ENCODE measurements at regions not wholly inside any gene's neighbourhood (a gene's known extent, or its start where the extent isn't known, plus 50 kb on each side); places are given as distances from the start of the nearest gene placed in this dataset.
"Not testable (repeated sequence)": the region's sequence is repeated elsewhere in the genome, so short reads cannot be mapped to it uniquely, and the experiment has no call there.

DNA sequence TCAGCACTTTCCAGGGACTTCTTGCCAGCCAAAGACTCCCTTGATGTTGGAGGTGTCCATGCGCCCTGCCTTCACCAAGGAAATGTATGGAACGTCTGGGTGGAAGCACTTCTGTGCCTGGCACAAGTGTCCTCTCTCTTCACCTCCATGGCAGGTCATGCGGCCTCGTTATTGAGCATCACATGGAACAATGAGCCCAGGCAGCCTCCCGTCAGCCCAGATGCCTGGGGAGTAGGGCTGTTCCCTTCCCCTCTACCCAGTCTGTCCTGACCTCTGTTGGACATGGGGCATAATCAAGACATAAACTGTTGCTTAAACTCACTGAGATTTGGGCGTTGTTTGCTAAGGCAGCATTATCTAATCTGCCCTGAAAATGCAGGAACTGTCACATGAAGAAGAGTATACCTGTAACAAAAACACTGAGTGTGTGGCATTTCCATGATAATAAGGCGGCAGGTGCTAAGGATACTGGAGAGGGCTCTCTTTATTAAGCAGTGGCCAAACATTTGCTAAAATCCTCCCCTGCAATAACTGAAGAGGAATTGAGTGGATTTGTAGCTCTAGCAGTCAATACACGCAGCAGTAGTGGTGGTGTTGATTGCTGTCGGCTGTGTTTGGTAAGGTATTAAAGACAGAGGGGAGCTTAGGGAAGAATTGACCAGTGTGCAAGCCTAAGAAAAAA, 338.2 kb upstream of the ATP10A start:
- DNase-seq (ENCODE audit: low spot score): no peak

DNA sequence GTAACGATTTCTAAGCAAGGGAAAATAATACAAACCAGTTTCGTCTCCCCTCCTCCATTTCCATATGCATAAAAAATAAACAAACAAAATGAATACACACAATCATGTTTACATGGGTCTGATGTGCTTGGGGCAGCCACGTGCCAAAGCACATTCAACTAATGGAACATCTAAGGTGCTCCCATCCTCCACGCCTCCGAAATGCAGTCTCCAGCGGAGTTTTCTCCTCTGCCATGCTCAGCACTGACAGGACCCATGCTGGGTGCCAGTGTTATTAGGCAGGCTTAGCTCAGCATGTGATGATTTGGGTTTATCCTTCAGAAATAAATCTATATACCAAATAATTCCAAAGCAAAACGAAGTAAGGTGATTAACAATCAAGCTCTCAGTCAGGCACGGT, 337.3 kb upstream of the ATP10A start:
- TF ChIP-seq, protein P1, sequence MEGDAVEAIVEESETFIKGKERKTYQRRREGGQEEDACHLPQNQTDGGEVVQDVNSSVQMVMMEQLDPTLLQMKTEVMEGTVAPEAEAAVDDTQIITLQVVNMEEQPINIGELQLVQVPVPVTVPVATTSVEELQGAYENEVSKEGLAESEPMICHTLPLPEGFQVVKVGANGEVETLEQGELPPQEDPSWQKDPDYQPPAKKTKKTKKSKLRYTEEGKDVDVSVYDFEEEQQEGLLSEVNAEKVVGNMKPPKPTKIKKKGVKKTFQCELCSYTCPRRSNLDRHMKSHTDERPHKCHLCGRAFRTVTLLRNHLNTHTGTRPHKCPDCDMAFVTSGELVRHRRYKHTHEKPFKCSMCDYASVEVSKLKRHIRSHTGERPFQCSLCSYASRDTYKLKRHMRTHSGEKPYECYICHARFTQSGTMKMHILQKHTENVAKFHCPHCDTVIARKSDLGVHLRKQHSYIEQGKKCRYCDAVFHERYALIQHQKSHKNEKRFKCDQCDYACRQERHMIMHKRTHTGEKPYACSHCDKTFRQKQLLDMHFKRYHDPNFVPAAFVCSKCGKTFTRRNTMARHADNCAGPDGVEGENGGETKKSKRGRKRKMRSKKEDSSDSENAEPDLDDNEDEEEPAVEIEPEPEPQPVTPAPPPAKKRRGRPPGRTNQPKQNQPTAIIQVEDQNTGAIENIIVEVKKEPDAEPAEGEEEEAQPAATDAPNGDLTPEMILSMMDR (IDR thresholded peaks at IDR 0.05): no peak
- DNase-seq (ENCODE audit: low spot score): no peak
- no peak for ATAC-seq (ENCODE audit: low FRiP score)

More for the DNA sequence above, 338.2 kb upstream of the ATP10A start:
- ATAC-seq (ENCODE audit: low FRiP score): no peak
- TF ChIP-seq, protein P1 (IDR thresholded peaks at IDR 0.05): no peak

DNA sequence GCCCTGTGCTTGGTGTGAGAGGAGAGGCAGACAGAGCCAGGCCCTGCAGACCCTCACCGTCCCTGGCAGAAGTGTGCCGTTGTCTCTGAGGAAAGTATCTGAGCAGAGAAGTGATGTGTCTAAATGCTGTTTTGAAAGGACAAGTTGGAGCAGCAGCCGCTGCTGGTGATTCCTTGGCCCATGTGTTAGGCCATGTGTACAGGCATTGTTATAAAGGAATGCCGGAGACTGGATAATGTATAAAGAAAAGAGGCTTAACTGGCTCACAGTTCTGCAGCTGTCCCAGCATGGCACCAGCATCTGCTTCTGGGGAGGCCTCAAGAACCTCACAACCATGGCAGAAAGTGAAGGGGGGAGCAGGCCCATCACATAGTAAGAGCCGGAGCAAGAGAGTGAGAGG, 334.6 kb upstream of the ATP10A start:
- DNase-seq (ENCODE audit: low spot score): no peak
- ATAC-seq (ENCODE audit: low FRiP score): no peak
- TF ChIP-seq, protein P1 (IDR thresholded peaks at IDR 0.05): no peak

DNA sequence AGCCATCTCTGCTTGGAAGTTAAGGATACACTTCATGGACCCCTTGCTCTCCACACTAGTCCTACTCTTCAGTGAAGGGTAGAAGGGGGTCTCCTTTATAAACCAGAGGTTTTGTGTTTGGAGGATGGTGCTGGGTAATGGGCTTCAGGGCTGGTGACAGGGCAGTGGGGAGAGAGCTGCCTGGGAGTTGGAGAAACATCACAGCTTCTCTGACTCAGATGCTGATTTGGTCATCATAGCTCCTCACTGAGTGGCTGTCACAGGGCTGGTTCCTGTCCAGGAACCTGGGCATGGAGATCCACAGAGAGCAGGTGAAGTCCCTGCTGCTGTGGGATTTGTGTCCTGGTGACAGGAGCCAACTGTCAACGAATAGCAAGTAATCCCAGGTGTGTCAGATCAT, 333.9 kb upstream of the ATP10A start:
- TF ChIP-seq, protein P1 (IDR thresholded peaks at IDR 0.05): no peak
- ATAC-seq (ENCODE audit: low FRiP score) (no peak), DNase-seq (ENCODE audit: low spot score) (no peak)

DNA sequence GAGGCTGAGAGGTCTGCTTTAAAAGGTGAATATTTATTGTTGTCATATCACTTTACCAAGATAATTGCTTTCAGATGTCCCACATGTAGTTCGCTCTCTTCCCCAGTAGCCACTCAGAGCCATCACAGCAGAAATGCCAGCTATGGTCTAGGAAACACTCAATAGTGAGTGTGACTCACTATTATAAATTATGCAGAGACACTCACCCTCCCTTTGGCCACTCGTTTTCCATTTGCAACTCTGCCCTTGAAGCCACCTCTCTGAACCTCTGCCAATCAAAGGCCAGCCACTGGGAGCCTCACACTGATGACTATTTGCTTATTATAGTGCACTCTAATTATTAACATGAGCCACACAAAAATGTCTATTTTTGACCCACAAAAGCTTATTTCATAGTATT, 328.1 kb upstream of the ATP10A start:
- TF ChIP-seq, protein P1 (IDR thresholded peaks at IDR 0.05): no peak
- ATAC-seq (ENCODE audit: low FRiP score): no peak
- DNase-seq (ENCODE audit: low spot score): no peak

DNA sequence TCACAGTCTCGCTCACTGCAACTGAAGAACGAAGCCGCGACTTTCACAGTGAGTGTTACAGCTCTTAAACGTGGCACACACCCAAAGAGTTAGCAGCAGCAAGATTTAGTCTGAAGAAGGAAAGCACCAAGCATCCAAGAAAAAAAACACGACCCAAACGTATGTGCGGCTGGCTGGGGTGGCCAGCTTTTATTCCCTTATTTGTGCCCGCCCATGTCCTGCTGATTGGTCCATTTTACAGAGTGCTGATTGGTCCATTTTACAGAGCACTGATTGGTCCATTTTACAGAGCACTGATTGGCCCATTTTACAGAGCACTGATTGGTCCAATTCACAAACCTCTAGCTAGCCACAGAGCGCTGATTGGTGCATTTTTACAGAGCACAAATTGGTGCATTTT, 323.0 kb upstream of the ATP10A start:
- ATAC-seq (ENCODE audit: low FRiP score); DNase-seq (ENCODE audit: low spot score): not testable (repeated sequence)

DNA sequence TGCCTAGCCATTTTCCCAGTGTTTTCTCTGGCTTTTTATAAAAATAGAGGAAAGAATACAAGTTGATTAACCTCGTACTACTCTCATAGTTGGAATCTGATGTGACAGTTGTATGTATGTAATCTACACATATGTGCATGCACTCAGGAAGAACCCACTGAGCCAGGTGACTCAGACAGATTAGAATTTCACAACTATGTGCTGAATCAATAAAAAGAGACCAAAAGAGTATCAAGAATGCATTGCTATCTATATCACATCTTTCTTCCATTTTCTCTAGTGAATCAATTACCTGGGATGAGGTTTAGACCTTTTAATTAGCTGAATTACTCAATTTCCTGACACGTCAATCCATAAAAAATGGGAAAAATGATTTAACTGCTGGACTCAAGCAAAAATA, 319.3 kb upstream of the ATP10A start:
- ATAC-seq (ENCODE audit: low FRiP score) (no peak), DNase-seq (ENCODE audit: low spot score) (no peak)
- TF ChIP-seq, protein P1 (IDR thresholded peaks at IDR 0.05): no peak
